WTC11 (cell line): ENCODE measurements at regions not wholly inside any gene's neighbourhood (a gene's known extent, or its start where the extent isn't known, plus 50 kb on each side); places are given as distances from the start of the nearest gene placed in this dataset.

Experiments
- ATAC-seq: fragments of 200-7000 bp; cut with Tn5 transposase; 2 replicates; pipeline ENCODE4 v1.10.0; 2021; ENCODE audit warnings: mild to moderate bottlenecking, moderate library complexity
- CTCF ChIA-PET: fragments of 300-600 bp; sonication (Branson Sonifier 250); formaldehyde crosslinking; loops from one replicate; lab custom pipeline; 2021; ENCODE audit warnings: antibody characterized with exemption; lab: Charles Lee
- POLR2A ChIA-PET: fragments of 350-600 bp; sonication (Branson Sonifier 250); formaldehyde crosslinking; loops from one replicate; lab custom pipeline; 2021; ENCODE audit warnings: antibody characterized with exemption; lab: Charles Lee
- DNase-seq: peaks from one replicate; pipeline ENCODE4 v3.0.0; 2021; ENCODE audit warnings: low spot score
- H3K27ac Mint-ChIP-seq: 2 replicates; pipeline ENCODE4 v1.8.0; 2021; ENCODE audit warnings: mixed read lengths
- H3K27me3 Mint-ChIP-seq: 2 replicates; pipeline ENCODE4 v1.8.0; 2021; ENCODE audit warnings: low read depth, mild to moderate bottlenecking, moderate library complexity, mixed read lengths
- H3K36me3 Mint-ChIP-seq: 2 replicates; pipeline ENCODE4 v1.8.0; 2021; ENCODE audit warnings: mixed read lengths
- H3K4me1 Mint-ChIP-seq: 2 replicates; pipeline ENCODE4 v1.8.0; 2022; ENCODE audit warnings: mixed read lengths
- H3K4me3 Mint-ChIP-seq: 2 replicates; pipeline ENCODE4 v1.8.0; 2021; ENCODE audit warnings: mild to moderate bottlenecking, moderate library complexity, mixed read lengths
- H3K9me3 Mint-ChIP-seq: 2 replicates; pipeline ENCODE4 v1.8.0; 2021; ENCODE audit warnings: mixed read lengths
- AR ChIP-seq: fragments of 250-450 bp; sonication (Bioruptor Pico); IDR thresholded peaks from 2 replicates; pipeline ENCODE4 v1.9.0; 2021; ENCODE audit warnings: mild to moderate bottlenecking
- ARID4B ChIP-seq: sonication (generic); formaldehyde crosslinking; IDR thresholded peaks from 2 replicates; pipeline ENCODE4 v1.8.0; 2023; ENCODE audit warnings: missing genetic modification reagents, mild to moderate bottlenecking, borderline replicate concordance
- CBFB ChIP-seq: sonication (generic); formaldehyde crosslinking; IDR thresholded peaks from 2 replicates; pipeline ENCODE4 v1.8.1; 2022; ENCODE audit warnings: mild to moderate bottlenecking, low read depth, missing genetic modification reagents
- CDX4 ChIP-seq: fragments of 250-450 bp; sonication (Bioruptor Pico); IDR thresholded peaks from 2 replicates; pipeline ENCODE4 v1.9.0; 2021; ENCODE audit warnings: moderate library complexity, mild to moderate bottlenecking, inconsistent platforms, borderline replicate concordance
- CREM ChIP-seq: sonication (generic); formaldehyde crosslinking; IDR thresholded peaks from 2 replicates; pipeline ENCODE4 v1.8.1; 2022; ENCODE audit warnings: mild to moderate bottlenecking, missing genetic modification reagents, moderate library complexity
- E2F4 ChIP-seq: sonication (generic); formaldehyde crosslinking; IDR thresholded peaks from 2 replicates; pipeline ENCODE4 v1.8.1; 2022; ENCODE audit warnings: low read depth, mild to moderate bottlenecking, moderate library complexity, missing genetic modification reagents, borderline replicate concordance
- EMX1 ChIP-seq: fragments of 250-450 bp; sonication (Bioruptor Pico); IDR thresholded peaks from 2 replicates; pipeline ENCODE4 v1.8.0; 2021; ENCODE audit warnings: mild to moderate bottlenecking
- ETV6 ChIP-seq: sonication (generic); formaldehyde crosslinking; IDR thresholded peaks from 2 replicates; pipeline ENCODE4 v1.8.1; 2022; ENCODE audit warnings: mild to moderate bottlenecking, missing genetic modification reagents
- FOXK1 ChIP-seq: sonication (generic); formaldehyde crosslinking; IDR thresholded peaks from 2 replicates; pipeline ENCODE4 v1.8.0; 2022; ENCODE audit warnings: mild to moderate bottlenecking, moderate library complexity, missing genetic modification reagents
- MXD4 ChIP-seq: fragments of 250-450 bp; sonication (Bioruptor Pico); IDR thresholded peaks from 2 replicates; pipeline ENCODE4 v1.8.0; 2021; ENCODE audit warnings: mild to moderate bottlenecking, moderate library complexity, borderline replicate concordance
- MYBL2 ChIP-seq: sonication (generic); formaldehyde crosslinking; IDR thresholded peaks from 2 replicates; pipeline ENCODE4 v1.8.1; 2023; ENCODE audit warnings: mild to moderate bottlenecking, moderate library complexity, missing genetic modification reagents
- NR1H2 ChIP-seq: sonication (generic); formaldehyde crosslinking; IDR thresholded peaks from 2 replicates; pipeline ENCODE4 v1.9.0; 2021; ENCODE audit warnings: mild to moderate bottlenecking, moderate library complexity, missing genetic modification reagents
- OVOL2 ChIP-seq: fragments of 250-450 bp; sonication (Bioruptor Pico); IDR thresholded peaks from 2 replicates; pipeline ENCODE4 v1.9.0; 2021; ENCODE audit warnings: mild to moderate bottlenecking, borderline replicate concordance
- SMAD3 ChIP-seq: sonication (generic); formaldehyde crosslinking; IDR thresholded peaks from 2 replicates; pipeline ENCODE4 v1.8.0; 2022; ENCODE audit warnings: missing genetic modification reagents, mild to moderate bottlenecking, borderline replicate concordance
- USF1 ChIP-seq: sonication (generic); formaldehyde crosslinking; IDR thresholded peaks from 2 replicates; pipeline ENCODE4 v1.8.0; 2022; ENCODE audit warnings: mild to moderate bottlenecking, missing genetic modification reagents
- ZBTB21 ChIP-seq: sonication (generic); formaldehyde crosslinking; IDR thresholded peaks from 2 replicates; pipeline ENCODE4 v1.8.1; 2023; ENCODE audit warnings: mild to moderate bottlenecking, missing genetic modification reagents, borderline replicate concordance
- ZNF396 ChIP-seq: fragments of 250-450 bp; sonication (Bioruptor Pico); IDR thresholded peaks from 2 replicates; pipeline ENCODE4 v1.8.0; 2021; ENCODE audit warnings: mild to moderate bottlenecking, moderate library complexity, borderline replicate concordance

- Mint-ChIP-seq H3K4me1 (peaks cover 14% of the 10 kb centered on the region), H3K27me3 (no peaks in the 10 kb centered on the region), H3K4me3 (no peak overlapping the region), H3K36me3 (no peaks in the 10 kb centered on the region), H3K27ac (no peak overlapping the region), H3K9me3 (peaks cover 18% of the 10 kb centered on the region)
- ATAC-seq (no peak), DNase-seq (no peak)
- CTCF ChIA-PET, result interaction anchor here (0.8 kb wide), 1 partner anchor 39 kb away, joined by 3 read pairs; no protein-coding TSS in a partner anchor
- TF ChIP-seq USF1 (CRISPR knock-in tag), result no peak
- TF ChIP-seq AR (CRISPR knock-in tag), result no peak
- no peak for TF ChIP-seq OVOL2 (CRISPR knock-in tag)
- no peak for TF ChIP-seq ZBTB21
- TF ChIP-seq ARID4B (CRISPR knock-in tag), result no peak
- POLR2A ChIA-PET, result no interaction called here
Observed at GRCh38 chr19:20321139-20321763, 154.2 kb downstream of the ZNF486 start.

- ChIA-PET CTCF (interaction anchor here (0.6 to 0.8 kb wide), 2 partner anchors 40 to 306 kb away, joined by 3 to 4 read pairs; no protein-coding TSS in a partner anchor), POLR2A (no interaction called here)
- H3K27me3 Mint-ChIP-seq, result no peaks in the 10 kb centered on the region
- TF ChIP-seq E2F4 (CRISPR knock-in tag) (no peak), CBFB (CRISPR knock-in tag) (no peak), SMAD3 (CRISPR knock-in tag) (no peak), FOXK1 (no peak), MYBL2 (CRISPR knock-in tag) (no peak), CDX4 (no peak), OVOL2 (CRISPR knock-in tag) (no peak), ZNF396 (CRISPR knock-in tag) (no peak), NR1H2 (CRISPR knock-in tag) (no peak), MXD4 (CRISPR knock-in tag) (no peak), ETV6 (CRISPR knock-in tag) (no peak), EMX1 (CRISPR knock-in tag) (no peak), CREM (CRISPR knock-in tag) (no peak)
- no peak overlapping the region for H3K27ac Mint-ChIP-seq
- peaks cover 14% of the 10 kb centered on the region for H3K4me1 Mint-ChIP-seq
- H3K9me3 Mint-ChIP-seq, result peaks cover 18% of the 10 kb centered on the region
- DNase-seq, result no peak
- ATAC-seq, result no peak
- H3K36me3 Mint-ChIP-seq, result no peaks in the 10 kb centered on the region
- H3K4me3 Mint-ChIP-seq, result no peak overlapping the region
Observed at GRCh38 chr19:20320191-20320590, 153.2 kb downstream of the ZNF486 start.
